KMS-11 (cell line): ENCODE measurements at regions not wholly inside any gene's neighbourhood (a gene's known extent, or its start where the extent isn't known, plus 50 kb on each side); places are given as distances from the start of the nearest gene placed in this dataset.

Experiments used
- H2AFZ ChIP-seq: fragments of 200-600 bp; sonication (generic); 2 replicates; pipeline ENCODE4 v1.6.1; 2016; ENCODE audit warnings: antibody characterized with exemption, mixed run types, low read depth
- H3K27ac ChIP-seq: fragments of 200-600 bp; sonication (generic); 2 replicates; pipeline ENCODE4 v1.6.1; 2016; ENCODE audit warnings: mild to moderate bottlenecking, mixed run types
- H3K27me3 ChIP-seq: fragments of 200-600 bp; sonication (generic); 2 replicates; pipeline ENCODE4 v1.6.1; 2017; ENCODE audit warnings: mild to moderate bottlenecking, low read depth, mixed run types, moderate library complexity; ENCODE audit not compliant: insufficient read depth
- H3K36me3 ChIP-seq: fragments of 200-600 bp; sonication (generic); 2 replicates; pipeline ENCODE4 v1.6.1; 2017; ENCODE audit warnings: mild to moderate bottlenecking, mixed run types; ENCODE audit not compliant: insufficient read depth
- H3K4me1 ChIP-seq: fragments of 200-600 bp; sonication (generic); 2 replicates; pipeline ENCODE4 v1.6.1; 2016; ENCODE audit warnings: mild to moderate bottlenecking, low read depth, mixed run types; ENCODE audit not compliant: poor library complexity, severe bottlenecking
- H3K4me2 ChIP-seq: fragments of 200-600 bp; sonication (generic); 2 replicates; pipeline ENCODE4 v1.7.0; 2016; ENCODE audit warnings: mild to moderate bottlenecking, mixed run types
- H3K4me3 ChIP-seq: fragments of 200-600 bp; sonication (generic); IDR thresholded peaks from 2 replicates; pipeline ENCODE4 v1.6.1; 2017; ENCODE audit warnings: low read depth, low read length, mixed read lengths; ENCODE audit not compliant: insufficient read depth
- H3K79me2 ChIP-seq: fragments of 200-600 bp; sonication (generic); 2 replicates; pipeline ENCODE4 v1.6.1; 2016; ENCODE audit warnings: low read depth, mixed run types; ENCODE audit not compliant: insufficient read depth
- H3K9ac ChIP-seq: fragments of 200-600 bp; sonication (generic); 2 replicates; pipeline ENCODE4 v1.6.1; 2016; ENCODE audit warnings: mild to moderate bottlenecking, mixed run types
- H4K20me1 ChIP-seq: fragments of 200-600 bp; sonication (generic); 2 replicates; pipeline ENCODE4 v1.6.1; 2016; ENCODE audit warnings: mild to moderate bottlenecking, mixed run types; ENCODE audit not compliant: insufficient read depth
- CTCF ChIP-seq: fragments of 200-600 bp; sonication (generic); conservative IDR thresholded peaks from 2 replicates; pipeline ENCODE4 v1.6.1; 2017; ENCODE audit warnings: low read depth, mild to moderate bottlenecking, antibody characterized with exemption, low read length, moderate library complexity, mixed read lengths

- peaks cover 19% of the 10 kb centered on the region for H3K4me1 ChIP-seq
- no peaks in the 10 kb centered on the region for H4K20me1 ChIP-seq
- no peaks in the 10 kb centered on the region for H3K79me2 ChIP-seq
- no peak overlapping the region for H3K4me3 ChIP-seq
- no peak overlapping the region for H3K27ac ChIP-seq
- no peak overlapping the region for H3K9ac ChIP-seq
- H3K27me3 ChIP-seq, result no peaks in the 10 kb centered on the region
- TF ChIP-seq CTCF, result no peak
- H2AFZ ChIP-seq, result no peak overlapping the region
- H3K36me3 ChIP-seq, result no peaks in the 10 kb centered on the region
- H3K4me2 ChIP-seq, result no peak overlapping the region
Measured at GRCh38 chr12:11598900-11599299, 50.6 kb upstream of the ETV6 start.
